Memory B cell (primary cell): ENCODE measurements at regions not wholly inside any gene's neighbourhood (a gene's known extent, or its start where the extent isn't known, plus 50 kb on each side); places are given as distances from the start of the nearest gene placed in this dataset.

Experiments used
- ATAC-seq: fragments of 150-1000 bp; cut with Tn5 transposase; 2 replicates; pipeline ENCODE4 v1.10.0; 2021; ENCODE audit warnings: low read depth, mild to moderate bottlenecking, moderate library complexity
- DNase-seq, 2 donors: peaks; one replicate each; pipeline ENCODE4 v3.0.0; 2022; ENCODE audit warnings: low spot score in 2 of 2
- H3K27ac Mint-ChIP-seq: one replicate; pipeline ENCODE4 v1.8.0; 2022; ENCODE audit warnings: mild to moderate bottlenecking, moderate library complexity, mixed read lengths
- H3K27me3 Mint-ChIP-seq: one replicate; pipeline ENCODE4 v1.8.0; 2022; ENCODE audit warnings: mixed read lengths
- H3K36me3 Mint-ChIP-seq: one replicate; pipeline ENCODE4 v1.8.0; 2022; ENCODE audit warnings: mild to moderate bottlenecking, mixed read lengths
- H3K4me1 Mint-ChIP-seq: one replicate; pipeline ENCODE4 v1.8.0; 2022; ENCODE audit warnings: mixed read lengths
- H3K4me3 Mint-ChIP-seq: one replicate; pipeline ENCODE4 v1.8.0; 2022; ENCODE audit warnings: mild to moderate bottlenecking, moderate library complexity, mixed read lengths
- H3K9me3 Mint-ChIP-seq: one replicate; pipeline ENCODE4 v1.8.0; 2022; ENCODE audit warnings: mixed read lengths

GRCh38 chr10:123597676-123598075 is 68.5 kb upstream of the GPR26 start:
- Mint-ChIP-seq H3K27me3 (peaks cover 7% of the 10 kb centered on the region), H3K27ac (no peak overlapping the region)

GRCh38 chr10:123599366-123599849 is 66.7 kb upstream of the GPR26 start:
- Mint-ChIP-seq H3K4me1 (no peaks in the 10 kb centered on the region), H3K9me3 (peaks cover 7% of the 10 kb centered on the region), H3K36me3 (no peaks in the 10 kb centered on the region), H3K4me3 (no peak overlapping the region), H3K27me3 (peaks cover 14% of the 10 kb centered on the region), H3K27ac (no peak overlapping the region)
- ATAC-seq (no peak), DNase-seq (no peak)

More at GRCh38 chr10:123597676-123598075, 68.5 kb upstream of the GPR26 start:
- DNase-seq (no peak), ATAC-seq (no peak)
- Mint-ChIP-seq H3K9me3 (peaks cover 7% of the 10 kb centered on the region), H3K36me3 (no peaks in the 10 kb centered on the region), H3K4me3 (no peak overlapping the region), H3K4me1 (no peaks in the 10 kb centered on the region)

- DNase-seq (no peak), ATAC-seq (no peak)
- H3K27me3 Mint-ChIP-seq, result peaks cover 14% of the 10 kb centered on the region
- no peak overlapping the region for H3K27ac Mint-ChIP-seq
- peaks cover 7% of the 10 kb centered on the region for H3K9me3 Mint-ChIP-seq
- H3K4me1 Mint-ChIP-seq, result no peaks in the 10 kb centered on the region
- H3K4me3 Mint-ChIP-seq, result no peak overlapping the region
- H3K36me3 Mint-ChIP-seq, result no peaks in the 10 kb centered on the region
Observed at GRCh38 chr10:123600177-123600576, 66.0 kb upstream of the GPR26 start.

- H3K27ac Mint-ChIP-seq, result no peak overlapping the region
- H3K4me1 Mint-ChIP-seq, result no peaks in the 10 kb centered on the region
- peaks cover 18% of the 10 kb centered on the region for H3K27me3 Mint-ChIP-seq
- H3K36me3 Mint-ChIP-seq, result no peaks in the 10 kb centered on the region
- no peak for DNase-seq
- peaks cover 7% of the 10 kb centered on the region for H3K9me3 Mint-ChIP-seq
- ATAC-seq, result no peak
- no peak overlapping the region for H3K4me3 Mint-ChIP-seq
Observed at GRCh38 chr10:123603130-123603529, 63.0 kb upstream of the GPR26 start.

GRCh38 chr10:123604506-123604905 is 61.6 kb upstream of the GPR26 start:
- H3K36me3 Mint-ChIP-seq, result no peaks in the 10 kb centered on the region
- ATAC-seq (no peak), DNase-seq (no peak)
- H3K4me1 Mint-ChIP-seq, result no peaks in the 10 kb centered on the region
- no peak overlapping the region for H3K27ac Mint-ChIP-seq
- H3K9me3 Mint-ChIP-seq, result peaks cover 7% of the 10 kb centered on the region
- H3K4me3 Mint-ChIP-seq, result no peak overlapping the region
- peaks cover 18% of the 10 kb centered on the region for H3K27me3 Mint-ChIP-seq

- H3K9me3 Mint-ChIP-seq, result peaks cover 7% of the 10 kb centered on the region
- ATAC-seq (no peak), DNase-seq (no peak)
- H3K27ac Mint-ChIP-seq, result no peak overlapping the region
- H3K4me1 Mint-ChIP-seq, result no peaks in the 10 kb centered on the region
- peaks cover 19% of the 10 kb centered on the region for H3K27me3 Mint-ChIP-seq
- no peaks in the 10 kb centered on the region for H3K36me3 Mint-ChIP-seq
- no peak overlapping the region for H3K4me3 Mint-ChIP-seq
Observed at GRCh38 chr10:123606006-123606405, 60.1 kb upstream of the GPR26 start.

- Mint-ChIP-seq H3K27me3 (peaks cover 14% of the 10 kb centered on the region), H3K4me3 (no peak overlapping the region), H3K36me3 (no peaks in the 10 kb centered on the region), H3K27ac (no peak overlapping the region), H3K4me1 (no peaks in the 10 kb centered on the region), H3K9me3 (peaks cover 2% of the 10 kb centered on the region)
- ATAC-seq (no peak), DNase-seq (no peak)
Observed at GRCh38 chr10:123606955-123607354, 59.2 kb upstream of the GPR26 start.

- Mint-ChIP-seq H3K4me1 (no peaks in the 10 kb centered on the region), H3K4me3 (no peak overlapping the region), H3K27ac (no peak overlapping the region), H3K27me3 (peaks cover 14% of the 10 kb centered on the region), H3K9me3 (peaks cover 2% of the 10 kb centered on the region), H3K36me3 (no peaks in the 10 kb centered on the region)
- ATAC-seq, result no peak
- DNase-seq, result no peak
Observed at GRCh38 chr10:123607386-123607785, 58.8 kb upstream of the GPR26 start.

GRCh38 chr10:123608047-123608446 is 58.1 kb upstream of the GPR26 start:
- Mint-ChIP-seq H3K4me1 (no peaks in the 10 kb centered on the region), H3K36me3 (no peaks in the 10 kb centered on the region), H3K27ac (no peak overlapping the region), H3K27me3 (peaks cover 14% of the 10 kb centered on the region), H3K4me3 (no peak overlapping the region), H3K9me3 (peaks cover 2% of the 10 kb centered on the region)
- ATAC-seq, result no peak
- DNase-seq, result no peak

GRCh38 chr10:123611243-123611642 is 54.9 kb upstream of the GPR26 start:
- Mint-ChIP-seq H3K4me3 (no peak overlapping the region), H3K9me3 (peaks cover 2% of the 10 kb centered on the region), H3K36me3 (no peaks in the 10 kb centered on the region), H3K27me3 (peaks cover 3% of the 10 kb centered on the region), H3K4me1 (no peaks in the 10 kb centered on the region), H3K27ac (no peak overlapping the region)
- DNase-seq (no peak), ATAC-seq (no peak)

- DNase-seq (no peak), ATAC-seq (no peak)
- Mint-ChIP-seq H3K4me1 (no peaks in the 10 kb centered on the region), H3K27ac (no peak overlapping the region), H3K9me3 (peaks cover 2% of the 10 kb centered on the region), H3K27me3 (peaks cover 3% of the 10 kb centered on the region), H3K4me3 (no peak overlapping the region), H3K36me3 (no peaks in the 10 kb centered on the region)
Observed at GRCh38 chr10:123611876-123612275, 54.3 kb upstream of the GPR26 start.

GRCh38 chr10:123613346-123613850 is 52.8 kb upstream of the GPR26 start:
- H3K9me3 Mint-ChIP-seq, result peaks cover 2% of the 10 kb centered on the region
- no peak overlapping the region for H3K27ac Mint-ChIP-seq
- no peaks in the 10 kb centered on the region for H3K4me1 Mint-ChIP-seq
- DNase-seq (no peak), ATAC-seq (no peak)
- no peaks in the 10 kb centered on the region for H3K36me3 Mint-ChIP-seq
- peaks cover 5% of the 10 kb centered on the region for H3K27me3 Mint-ChIP-seq
- no peak overlapping the region for H3K4me3 Mint-ChIP-seq

GRCh38 chr10:123614888-123615287 is 51.3 kb upstream of the GPR26 start:
- Mint-ChIP-seq H3K36me3 (no peaks in the 10 kb centered on the region), H3K9me3 (peaks cover 2% of the 10 kb centered on the region), H3K27me3 (peaks cover 4% of the 10 kb centered on the region), H3K4me1 (no peaks in the 10 kb centered on the region), H3K4me3 (no peak overlapping the region), H3K27ac (no peak overlapping the region)
- DNase-seq, result peak; percentile 12 to 28
- ATAC-seq, result no peak
